ENCODE measurements at regions not wholly inside any gene's neighbourhood (a gene's known extent, or its start where the extent isn't known, plus 50 kb on each side); places are given as distances from the start of the nearest gene placed in this dataset.

- no peaks in the 10 kb centered on the region for H3K36me3 ChIP-seq (ENCODE audit: control insufficient read depth in 4 of 4, insufficient read depth in 4 of 4, low read length in 3 of 4)
- POLR2A ChIA-PET = no interaction called here
- CTCF ChIA-PET = no interaction called here
- no CpG with 5 or more reads among the region's 2 CpGs for WGBS (ENCODE audit: insufficient coverage)
- DNase-seq = no peak
- no peaks in the 10 kb centered on the region for H3K9me3 ChIP-seq (ENCODE audit: control extremely low read depth in 1 of 5, control insufficient read depth in 4 of 5, insufficient read depth in 2 of 5, low read depth in 1 of 5, low read length in 4 of 5)
- H3K4me3 ChIP-seq (ENCODE audit: control insufficient read depth in 1 of 7, extremely low read depth in 1 of 7, insufficient read depth in 4 of 7, low read depth in 2 of 7, low read length in 6 of 7) = no peak overlapping the region
- no peak overlapping the region for H3K27ac ChIP-seq (ENCODE audit: insufficient read depth in 1 of 2, low read depth in 1 of 2, low read length in 2 of 2, poor library complexity in 1 of 2, severe bottlenecking in 2 of 2)
- H3K27me3 ChIP-seq (replicated peaks in 2 of 5; ENCODE audit: control insufficient read depth in 4 of 5, insufficient read depth in 5 of 5, low read length in 4 of 5) = no peaks in the 10 kb centered on the region
- no peaks in the 10 kb centered on the region for H3K4me1 ChIP-seq (ENCODE audit: control extremely low read depth in 1 of 4, control insufficient read depth in 4 of 4, insufficient read depth in 4 of 4, low read length in 3 of 4)
Measured at GRCh38 chr6:102680413-102680812, 1286.9 kb downstream of the GRIK2 start.

DNA sequence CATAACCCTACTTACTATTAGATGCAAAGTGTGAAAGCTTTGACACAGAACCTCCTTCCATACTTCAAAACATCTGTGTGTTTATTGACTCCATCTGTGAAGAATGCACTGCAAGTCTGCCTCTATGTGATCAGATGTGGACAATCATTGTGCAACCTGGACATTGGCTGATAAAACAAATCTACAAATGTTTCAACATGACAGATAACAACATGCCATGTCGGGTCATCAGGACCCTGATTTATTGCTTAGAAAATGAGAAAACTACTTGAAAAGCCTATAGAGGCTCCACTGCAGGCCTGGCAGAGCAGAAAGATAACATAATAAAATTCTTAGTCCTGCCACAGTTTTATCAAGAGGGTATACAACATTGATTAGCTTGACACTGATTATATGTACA is 1286.4 kb downstream of the GRIK2 start:
- H3K27me3 ChIP-seq (replicated peaks in 2 of 5; ENCODE audit: control insufficient read depth in 4 of 5, insufficient read depth in 5 of 5, low read length in 4 of 5) = no peaks in the 10 kb centered on the region
- H3K4me3 ChIP-seq (ENCODE audit: control insufficient read depth in 1 of 7, extremely low read depth in 1 of 7, insufficient read depth in 4 of 7, low read depth in 2 of 7, low read length in 6 of 7) = no peak overlapping the region
- H3K4me1 ChIP-seq (ENCODE audit: control extremely low read depth in 1 of 4, control insufficient read depth in 4 of 4, insufficient read depth in 4 of 4, low read length in 3 of 4) = no peaks in the 10 kb centered on the region
- no peaks in the 10 kb centered on the region for H3K9me3 ChIP-seq (ENCODE audit: control extremely low read depth in 1 of 5, control insufficient read depth in 4 of 5, insufficient read depth in 2 of 5, low read depth in 1 of 5, low read length in 4 of 5)
- ChIA-PET CTCF (no interaction called here), POLR2A (no interaction called here)
- H3K27ac ChIP-seq (ENCODE audit: insufficient read depth in 1 of 2, low read depth in 1 of 2, low read length in 2 of 2, poor library complexity in 1 of 2, severe bottlenecking in 2 of 2) = no peak overlapping the region
- 100% methylated on average over 1 of the region's 1 CpG for WGBS (ENCODE audit: insufficient coverage)
- no peaks in the 10 kb centered on the region for H3K36me3 ChIP-seq (ENCODE audit: control insufficient read depth in 4 of 4, insufficient read depth in 4 of 4, low read length in 3 of 4)
- DNase-seq = no peak

DNA sequence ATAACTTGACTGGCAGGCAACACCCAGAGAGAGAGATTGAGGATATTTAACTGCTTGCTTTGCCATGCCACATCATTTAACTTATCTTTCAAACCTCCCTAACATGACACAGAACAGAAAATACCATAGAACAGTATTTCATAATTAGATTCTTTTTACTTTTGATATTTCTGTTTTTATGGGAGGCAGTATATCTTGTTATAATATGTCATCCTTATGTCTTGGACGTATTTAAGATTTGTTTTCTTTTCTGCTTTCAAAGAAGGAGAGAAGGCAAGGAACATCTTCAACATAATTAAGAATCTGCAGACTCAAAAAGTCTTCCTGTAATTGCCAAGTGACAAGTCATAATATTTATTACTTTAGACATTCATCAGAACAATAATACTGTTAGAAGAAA is 1283.7 kb downstream of the GRIK2 start:
- no CpG with 5 or more reads among the region's 1 CpG for WGBS (ENCODE audit: insufficient coverage)
- Histone ChIP-seq H3K36me3 (ENCODE audit: control insufficient read depth in 4 of 4, insufficient read depth in 4 of 4, low read length in 3 of 4) (no peaks in the 10 kb centered on the region), H3K4me3 (ENCODE audit: control insufficient read depth in 1 of 7, extremely low read depth in 1 of 7, insufficient read depth in 4 of 7, low read depth in 2 of 7, low read length in 6 of 7) (no peak overlapping the region), H3K9me3 (ENCODE audit: control extremely low read depth in 1 of 5, control insufficient read depth in 4 of 5, insufficient read depth in 2 of 5, low read depth in 1 of 5, low read length in 4 of 5) (no peaks in the 10 kb centered on the region), H3K27me3 (replicated peaks in 2 of 5; ENCODE audit: control insufficient read depth in 4 of 5, insufficient read depth in 5 of 5, low read length in 4 of 5) (no peaks in the 10 kb centered on the region), H3K4me1 (ENCODE audit: control extremely low read depth in 1 of 4, control insufficient read depth in 4 of 4, insufficient read depth in 4 of 4, low read length in 3 of 4) (no peaks in the 10 kb centered on the region), H3K27ac (ENCODE audit: insufficient read depth in 1 of 2, low read depth in 1 of 2, low read length in 2 of 2, poor library complexity in 1 of 2, severe bottlenecking in 2 of 2) (no peak overlapping the region)
- CTCF ChIA-PET = no interaction called here
- POLR2A ChIA-PET = no interaction called here
- no peak for DNase-seq

GRCh38 chr6:102670735-102671134 is 1277.2 kb downstream of the GRIK2 start:
- ChIA-PET CTCF (no interaction called here), POLR2A (no interaction called here)
- DNase-seq = no peak
- H3K27me3 ChIP-seq (replicated peaks in 2 of 5; ENCODE audit: control insufficient read depth in 4 of 5, insufficient read depth in 5 of 5, low read length in 4 of 5) = no peaks in the 10 kb centered on the region
- no peak overlapping the region for H3K27ac ChIP-seq (ENCODE audit: insufficient read depth in 1 of 2, low read depth in 1 of 2, low read length in 2 of 2, poor library complexity in 1 of 2, severe bottlenecking in 2 of 2)
- H3K4me3 ChIP-seq (ENCODE audit: control insufficient read depth in 1 of 7, extremely low read depth in 1 of 7, insufficient read depth in 4 of 7, low read depth in 2 of 7, low read length in 6 of 7) = no peak overlapping the region
- H3K36me3 ChIP-seq (ENCODE audit: control insufficient read depth in 4 of 4, insufficient read depth in 4 of 4, low read length in 3 of 4) = no peaks in the 10 kb centered on the region
- no peaks in the 10 kb centered on the region for H3K9me3 ChIP-seq (ENCODE audit: control extremely low read depth in 1 of 5, control insufficient read depth in 4 of 5, insufficient read depth in 2 of 5, low read depth in 1 of 5, low read length in 4 of 5)
- no peaks in the 10 kb centered on the region for H3K4me1 ChIP-seq (ENCODE audit: control extremely low read depth in 1 of 4, control insufficient read depth in 4 of 4, insufficient read depth in 4 of 4, low read length in 3 of 4)
- 100% methylated on average over 1 of the region's 1 CpG for WGBS (ENCODE audit: insufficient coverage)

DNA sequence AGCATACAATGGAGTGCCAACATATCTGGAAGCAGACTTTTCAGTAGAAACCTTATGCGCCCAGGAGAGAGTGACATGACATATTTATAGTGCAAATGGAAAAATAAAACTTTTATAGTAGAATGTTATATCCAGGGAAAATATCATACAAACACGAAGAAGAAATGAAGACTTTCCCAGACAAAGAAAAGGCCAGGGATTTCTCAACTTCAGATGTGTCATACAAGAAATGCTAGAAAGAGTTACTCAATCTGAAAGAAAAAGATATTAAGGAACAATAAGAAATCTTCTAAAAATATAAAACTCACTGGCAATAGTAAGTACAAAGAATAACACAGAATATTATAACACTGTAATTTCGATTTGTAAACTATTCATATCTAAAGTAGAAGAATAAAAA is 1269.3 kb downstream of the GRIK2 start:
- H3K27ac ChIP-seq (ENCODE audit: insufficient read depth in 1 of 2, low read depth in 1 of 2, low read length in 2 of 2, poor library complexity in 1 of 2, severe bottlenecking in 2 of 2) = no peak overlapping the region
- H3K36me3 ChIP-seq (ENCODE audit: control insufficient read depth in 4 of 4, insufficient read depth in 4 of 4, low read length in 3 of 4) = no peaks in the 10 kb centered on the region
- no peak overlapping the region for H3K4me3 ChIP-seq (ENCODE audit: control insufficient read depth in 1 of 7, extremely low read depth in 1 of 7, insufficient read depth in 4 of 7, low read depth in 2 of 7, low read length in 6 of 7)
- no CpG with 5 or more reads among the region's 3 CpGs for whole genome bisulfite sequencing (ENCODE audit: insufficient coverage)
- H3K4me1 ChIP-seq (ENCODE audit: control extremely low read depth in 1 of 4, control insufficient read depth in 4 of 4, insufficient read depth in 4 of 4, low read length in 3 of 4) = no peaks in the 10 kb centered on the region
- H3K9me3 ChIP-seq (ENCODE audit: control extremely low read depth in 1 of 5, control insufficient read depth in 4 of 5, insufficient read depth in 2 of 5, low read depth in 1 of 5, low read length in 4 of 5) = no peaks in the 10 kb centered on the region
- POLR2A ChIA-PET = no interaction called here
- CTCF ChIA-PET = no interaction called here
- DNase-seq = no peak
- H3K27me3 ChIP-seq (replicated peaks in 2 of 5; ENCODE audit: control insufficient read depth in 4 of 5, insufficient read depth in 5 of 5, low read length in 4 of 5) = no peaks in the 10 kb centered on the region

- 90% methylated on average over 5 of the region's 5 CpGs for WGBS (ENCODE audit: insufficient coverage)
- no peak for DNase-seq
- Histone ChIP-seq H3K9me3 (ENCODE audit: control extremely low read depth in 1 of 5, control insufficient read depth in 4 of 5, insufficient read depth in 2 of 5, low read depth in 1 of 5, low read length in 4 of 5) (no peaks in the 10 kb centered on the region), H3K36me3 (ENCODE audit: control insufficient read depth in 4 of 4, insufficient read depth in 4 of 4, low read length in 3 of 4) (no peaks in the 10 kb centered on the region), H3K4me3 (ENCODE audit: control insufficient read depth in 1 of 7, extremely low read depth in 1 of 7, insufficient read depth in 4 of 7, low read depth in 2 of 7, low read length in 6 of 7) (no peak overlapping the region), H3K27ac (ENCODE audit: insufficient read depth in 1 of 2, low read depth in 1 of 2, low read length in 2 of 2, poor library complexity in 1 of 2, severe bottlenecking in 2 of 2) (no peak overlapping the region), H3K27me3 (replicated peaks in 2 of 5; ENCODE audit: control insufficient read depth in 4 of 5, insufficient read depth in 5 of 5, low read length in 4 of 5) (no peaks in the 10 kb centered on the region), H3K4me1 (ENCODE audit: control extremely low read depth in 1 of 4, control insufficient read depth in 4 of 4, insufficient read depth in 4 of 4, low read length in 3 of 4) (no peaks in the 10 kb centered on the region)
- ChIA-PET POLR2A (no interaction called here), CTCF (no interaction called here)
Measured at GRCh38 chr6:102660303-102660702, 1266.8 kb downstream of the GRIK2 start.

DNA sequence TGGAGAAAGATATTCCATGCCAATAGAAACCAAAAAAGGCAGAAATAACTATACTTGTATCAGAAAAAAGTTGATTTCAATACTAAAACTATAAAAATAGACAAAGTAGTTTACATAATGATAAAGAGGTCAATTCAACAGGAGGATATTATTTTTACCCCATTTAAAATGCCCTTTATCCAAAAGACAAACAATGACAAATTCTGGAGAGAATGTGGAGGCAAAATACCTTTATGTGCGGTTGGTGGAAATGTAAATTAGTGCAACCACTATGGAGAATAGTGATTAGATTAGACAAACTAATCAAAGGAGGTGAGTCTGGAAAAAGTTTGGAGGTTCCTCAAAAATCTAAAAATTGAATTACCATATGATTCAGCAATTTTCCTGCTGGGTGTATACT is 1262.3 kb downstream of the GRIK2 start:
- Histone ChIP-seq H3K4me1 (ENCODE audit: control extremely low read depth in 1 of 4, control insufficient read depth in 4 of 4, insufficient read depth in 4 of 4, low read length in 3 of 4) (no peaks in the 10 kb centered on the region), H3K9me3 (ENCODE audit: control extremely low read depth in 1 of 5, control insufficient read depth in 4 of 5, insufficient read depth in 2 of 5, low read depth in 1 of 5, low read length in 4 of 5) (no peaks in the 10 kb centered on the region), H3K27me3 (replicated peaks in 2 of 5; ENCODE audit: control insufficient read depth in 4 of 5, insufficient read depth in 5 of 5, low read length in 4 of 5) (no peaks in the 10 kb centered on the region), H3K36me3 (ENCODE audit: control insufficient read depth in 4 of 4, insufficient read depth in 4 of 4, low read length in 3 of 4) (no peaks in the 10 kb centered on the region), H3K4me3 (ENCODE audit: control insufficient read depth in 1 of 7, extremely low read depth in 1 of 7, insufficient read depth in 4 of 7, low read depth in 2 of 7, low read length in 6 of 7) (no peak overlapping the region), H3K27ac (ENCODE audit: insufficient read depth in 1 of 2, low read depth in 1 of 2, low read length in 2 of 2, poor library complexity in 1 of 2, severe bottlenecking in 2 of 2) (no peak overlapping the region)
- ChIA-PET POLR2A (no interaction called here), CTCF (no interaction called here)
- 100% methylated on average over 1 of the region's 1 CpG for WGBS (ENCODE audit: insufficient coverage)
- no peak for DNase-seq

DNA sequence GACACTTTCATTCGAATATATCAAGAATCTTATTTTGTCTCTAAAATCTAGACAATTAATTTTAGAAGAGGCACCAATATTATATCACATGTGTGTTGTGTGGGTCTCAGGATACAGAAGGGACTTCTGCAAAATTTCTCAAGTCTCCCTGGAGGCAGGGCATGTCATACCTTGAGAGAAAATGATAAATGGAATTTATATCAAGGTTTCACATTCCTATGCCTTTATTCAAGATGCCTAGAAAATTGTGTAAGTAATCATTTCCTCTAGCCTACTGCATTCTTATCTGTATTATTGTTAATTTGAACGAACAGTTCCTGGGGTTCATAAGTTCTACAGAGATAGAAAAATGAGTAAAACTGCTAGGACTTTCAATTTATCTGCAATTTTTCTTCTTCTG is 1247.9 kb downstream of the GRIK2 start:
- Histone ChIP-seq H3K27ac (ENCODE audit: insufficient read depth in 1 of 2, low read depth in 1 of 2, low read length in 2 of 2, poor library complexity in 1 of 2, severe bottlenecking in 2 of 2) (no peak overlapping the region), H3K4me3 (ENCODE audit: control insufficient read depth in 1 of 7, extremely low read depth in 1 of 7, insufficient read depth in 4 of 7, low read depth in 2 of 7, low read length in 6 of 7) (no peak overlapping the region), H3K9me3 (ENCODE audit: control extremely low read depth in 1 of 5, control insufficient read depth in 4 of 5, insufficient read depth in 2 of 5, low read depth in 1 of 5, low read length in 4 of 5) (no peaks in the 10 kb centered on the region), H3K36me3 (ENCODE audit: control insufficient read depth in 4 of 4, insufficient read depth in 4 of 4, low read length in 3 of 4) (no peaks in the 10 kb centered on the region), H3K27me3 (replicated peaks in 2 of 5; ENCODE audit: control insufficient read depth in 4 of 5, insufficient read depth in 5 of 5, low read length in 4 of 5) (no peaks in the 10 kb centered on the region), H3K4me1 (ENCODE audit: control extremely low read depth in 1 of 4, control insufficient read depth in 4 of 4, insufficient read depth in 4 of 4, low read length in 3 of 4) (no peaks in the 10 kb centered on the region)
- no CpG with 5 or more reads among the region's 2 CpGs for WGBS (ENCODE audit: insufficient coverage)
- CTCF ChIA-PET = no interaction called here
- POLR2A ChIA-PET = no interaction called here
- DNase-seq = no peak
